Mesothelial cell of epicardium (in vitro differentiated cells): ENCODE measurements at regions not wholly inside any gene's neighbourhood (a gene's known extent, or its start where the extent isn't known, plus 50 kb on each side); places are given as distances from the start of the nearest gene placed in this dataset.

Experiments
- DNase-seq, 2 experiments: peaks; one replicate each; pipeline ENCODE4 v3.0.0; 2021; ENCODE audit warnings: low spot score in 2 of 2; ENCODE audit not compliant: unreplicated experiment in 2 of 2
- H3K27ac Mint-ChIP-seq: 2 replicates; pipeline ENCODE4 v1.8.0; 2021; ENCODE audit warnings: mixed read lengths
- H3K27me3 Mint-ChIP-seq: 2 replicates; pipeline ENCODE4 v1.8.0; 2021; ENCODE audit warnings: low read depth, mixed read lengths
- H3K36me3 Mint-ChIP-seq: 2 replicates; pipeline ENCODE4 v1.8.0; 2021; ENCODE audit warnings: mixed read lengths
- H3K4me1 Mint-ChIP-seq: 2 replicates; pipeline ENCODE4 v1.8.0; 2021; ENCODE audit warnings: mixed read lengths
- H3K4me3 Mint-ChIP-seq: 2 replicates; pipeline ENCODE4 v1.8.0; 2021; ENCODE audit warnings: mild to moderate bottlenecking, moderate library complexity, mixed read lengths
- H3K9me3 Mint-ChIP-seq: 2 replicates; pipeline ENCODE4 v1.8.0; 2021; ENCODE audit warnings: mixed read lengths
- TF ChIP-seq, protein P1 (sequence below): fragments of 200-600 bp; sonication (generic); IDR thresholded peaks from one replicate; pipeline ENCODE4 v1.5.0; 2021; ENCODE audit warnings: antibody characterized with exemption; ENCODE audit not compliant: unreplicated experiment

- Mint-ChIP-seq H3K4me3 (no peak overlapping the region), H3K27ac (no peak overlapping the region), H3K36me3 (no peaks in the 10 kb centered on the region), H3K9me3 (no peaks in the 10 kb centered on the region), H3K27me3 (no peaks in the 10 kb centered on the region), H3K4me1 (peaks cover 4% of the 10 kb centered on the region)
- DNase-seq, result no peak
- TF ChIP-seq, protein P1, sequence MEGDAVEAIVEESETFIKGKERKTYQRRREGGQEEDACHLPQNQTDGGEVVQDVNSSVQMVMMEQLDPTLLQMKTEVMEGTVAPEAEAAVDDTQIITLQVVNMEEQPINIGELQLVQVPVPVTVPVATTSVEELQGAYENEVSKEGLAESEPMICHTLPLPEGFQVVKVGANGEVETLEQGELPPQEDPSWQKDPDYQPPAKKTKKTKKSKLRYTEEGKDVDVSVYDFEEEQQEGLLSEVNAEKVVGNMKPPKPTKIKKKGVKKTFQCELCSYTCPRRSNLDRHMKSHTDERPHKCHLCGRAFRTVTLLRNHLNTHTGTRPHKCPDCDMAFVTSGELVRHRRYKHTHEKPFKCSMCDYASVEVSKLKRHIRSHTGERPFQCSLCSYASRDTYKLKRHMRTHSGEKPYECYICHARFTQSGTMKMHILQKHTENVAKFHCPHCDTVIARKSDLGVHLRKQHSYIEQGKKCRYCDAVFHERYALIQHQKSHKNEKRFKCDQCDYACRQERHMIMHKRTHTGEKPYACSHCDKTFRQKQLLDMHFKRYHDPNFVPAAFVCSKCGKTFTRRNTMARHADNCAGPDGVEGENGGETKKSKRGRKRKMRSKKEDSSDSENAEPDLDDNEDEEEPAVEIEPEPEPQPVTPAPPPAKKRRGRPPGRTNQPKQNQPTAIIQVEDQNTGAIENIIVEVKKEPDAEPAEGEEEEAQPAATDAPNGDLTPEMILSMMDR, result no peak
Measured at GRCh38 chr4:84164201-84164600, 334.9 kb downstream of the NKX6-1 start.

DNA sequence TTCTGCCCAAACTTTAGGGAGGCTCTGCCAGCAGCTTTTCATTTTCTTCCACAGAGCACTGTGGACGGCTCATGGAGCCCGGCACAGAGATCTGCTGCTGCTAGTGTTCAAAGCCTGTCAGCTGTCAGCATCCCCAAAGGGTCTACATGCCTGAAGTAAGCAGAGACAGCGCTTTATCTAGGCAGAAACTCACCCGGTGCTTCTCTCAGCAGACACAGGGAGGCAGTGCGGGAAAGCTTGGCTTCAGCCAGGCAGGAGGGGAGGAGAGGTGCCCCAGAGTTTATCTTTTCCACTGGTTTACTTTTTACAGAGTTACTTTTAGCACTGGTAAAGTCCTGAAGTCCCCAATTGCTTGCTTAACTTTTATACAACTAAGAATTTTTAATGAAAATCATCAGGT lies 339.3 kb downstream of the NKX6-1 start:
- Mint-ChIP-seq H3K36me3 (no peaks in the 10 kb centered on the region), H3K27me3 (peaks cover 7% of the 10 kb centered on the region), H3K4me3 (no peak overlapping the region), H3K9me3 (no peaks in the 10 kb centered on the region), H3K27ac (no peak overlapping the region), H3K4me1 (peaks cover 5% of the 10 kb centered on the region)
- DNase-seq, result peak in 1 of 2 experiments; percentile 44
- TF ChIP-seq, protein P1, result no peak

GRCh38 chr4:84158670-84159069 lies 340.4 kb downstream of the NKX6-1 start:
- DNase-seq, result no peak
- Mint-ChIP-seq H3K36me3 (no peaks in the 10 kb centered on the region), H3K4me3 (no peak overlapping the region), H3K27me3 (peaks cover 7% of the 10 kb centered on the region), H3K4me1 (peaks cover 6% of the 10 kb centered on the region), H3K27ac (no peak overlapping the region), H3K9me3 (no peaks in the 10 kb centered on the region)
- TF ChIP-seq, protein P1, result no peak

- no peaks in the 10 kb centered on the region for H3K9me3 Mint-ChIP-seq
- no peak overlapping the region for H3K27ac Mint-ChIP-seq
- H3K27me3 Mint-ChIP-seq, result no peaks in the 10 kb centered on the region
- TF ChIP-seq, protein P1, result no peak
- DNase-seq, result no peak
- H3K4me3 Mint-ChIP-seq, result no peak overlapping the region
- H3K36me3 Mint-ChIP-seq, result no peaks in the 10 kb centered on the region
- peaks cover 15% of the 10 kb centered on the region for H3K4me1 Mint-ChIP-seq
Measured at GRCh38 chr4:84151574-84151973, 347.5 kb downstream of the NKX6-1 start.

GRCh38 chr4:84150177-84150576 lies 348.9 kb downstream of the NKX6-1 start:
- no peak for DNase-seq
- H3K36me3 Mint-ChIP-seq, result no peaks in the 10 kb centered on the region
- no peaks in the 10 kb centered on the region for H3K27me3 Mint-ChIP-seq
- TF ChIP-seq, protein P1, result no peak
- H3K9me3 Mint-ChIP-seq, result no peaks in the 10 kb centered on the region
- H3K4me3 Mint-ChIP-seq, result no peak overlapping the region
- peaks cover 28% of the 10 kb centered on the region for H3K4me1 Mint-ChIP-seq
- H3K27ac Mint-ChIP-seq, result no peak overlapping the region

DNA sequence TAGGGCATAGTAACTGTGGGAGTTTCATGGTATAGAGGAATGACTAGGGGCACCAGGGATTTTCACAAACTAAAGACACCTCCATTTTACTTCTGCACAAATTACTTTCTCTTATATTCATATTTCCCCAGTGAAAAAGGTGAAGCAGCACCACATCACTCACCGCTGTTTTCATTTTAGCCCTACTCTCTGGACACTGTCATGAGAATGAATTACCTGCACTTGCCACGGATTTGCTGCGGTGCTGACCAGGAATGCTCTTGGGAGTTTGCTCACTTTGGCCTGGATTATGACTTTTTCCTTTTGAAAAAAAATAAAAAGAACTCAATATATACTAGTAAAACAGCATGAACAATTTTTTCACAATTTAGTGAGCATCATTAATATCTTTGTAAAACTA lies 351.3 kb downstream of the NKX6-1 start:
- Mint-ChIP-seq H3K36me3 (no peaks in the 10 kb centered on the region), H3K27ac (no peak overlapping the region), H3K9me3 (peaks cover under 1% of the 10 kb centered on the region), H3K27me3 (no peaks in the 10 kb centered on the region), H3K4me1 (peaks cover 26% of the 10 kb centered on the region), H3K4me3 (no peak overlapping the region)
- TF ChIP-seq, protein P1, result no peak
- no peak for DNase-seq
